IMR-90 (cell line): ENCODE measurements at regions not wholly inside any gene's neighbourhood (a gene's known extent, or its start where the extent isn't known, plus 50 kb on each side); places are given as distances from the start of the nearest gene placed in this dataset.

Source experiments
- ATAC-seq: fragments of 200-7000 bp; cut with Tn5 transposase; 2 replicates; pipeline ENCODE4 v1.9.1; 2020; ENCODE audit warnings: low read depth, mild to moderate bottlenecking, moderate library complexity
- BruUV-seq: library from RNA; stranded (reverse); fragments of 400-500 nt; replicated peaks from 2 replicates; lab custom pipeline; 2021; lab: Mats Ljungman, UMichigan
- CTCF ChIA-PET: fragments of 300-600 bp; formaldehyde crosslinking; extraction: SDS; loops from one replicate; lab custom pipeline; 2021; ENCODE audit warnings: antibody characterized with exemption; lab: Yijun Ruan, JAX
- POLR2A ChIA-PET: fragments of 300-600 bp; sonication (Branson Sonifier 250); formaldehyde crosslinking; loops from one replicate; lab custom pipeline; 2022; ENCODE audit warnings: antibody characterized with exemption; ENCODE audit not compliant: unreplicated experiment; lab: Charles Lee
- DNase-seq: peaks from one replicate; pipeline ENCODE4 v3.0.0; 2013
- H2AFZ ChIP-seq: replicated peaks from 2 replicates; pipeline ENCODE3; 2013; ENCODE audit warnings: low read length, mild to moderate bottlenecking; ENCODE audit not compliant: poor library complexity
- H2AK5ac ChIP-seq: 2 replicates; pipeline ENCODE4 v1.6.1; 2013; ENCODE audit warnings: low read depth, low read length, inconsistent platforms
- H2AK9ac ChIP-seq: replicated peaks from 2 replicates; pipeline ENCODE3; 2013; ENCODE audit warnings: mild to moderate bottlenecking, low read depth, low read length, moderate library complexity; ENCODE audit not compliant: poor library complexity
- H2BK120ac ChIP-seq: 2 replicates; pipeline ENCODE4 v1.6.1; 2013; ENCODE audit warnings: low read depth, low read length, inconsistent platforms
- H2BK15ac ChIP-seq: 3 replicates; pipeline ENCODE4 v1.6.1; 2013; ENCODE audit warnings: low read depth, low read length, inconsistent platforms
- H2BK20ac ChIP-seq: 2 replicates; pipeline ENCODE4 v1.6.1; 2013; ENCODE audit warnings: low read depth, mild to moderate bottlenecking, inconsistent platforms, low read length, moderate library complexity
- H2BK5ac ChIP-seq: 2 replicates; pipeline ENCODE4 v1.6.1; 2013; ENCODE audit warnings: mild to moderate bottlenecking, low read depth, low read length, inconsistent platforms; ENCODE audit not compliant: poor library complexity, severe bottlenecking
- H3K14ac ChIP-seq: replicated peaks from 2 replicates; pipeline ENCODE4 v1.6.1; 2013; ENCODE audit warnings: low read depth, low read length, inconsistent platforms
- H3K18ac ChIP-seq: 2 replicates; pipeline ENCODE4 v1.6.1; 2013; ENCODE audit warnings: low read depth, low read length, control low read depth
- H3K23ac ChIP-seq: 2 replicates; pipeline ENCODE4 v1.6.1; 2013; ENCODE audit warnings: low read depth, low read length, inconsistent platforms
- H3K27ac ChIP-seq: 2 replicates; pipeline ENCODE4 v1.5.1; 2013; ENCODE audit warnings: mild to moderate bottlenecking, control low read depth, low read length; ENCODE audit not compliant: insufficient read depth
- H3K27me3 ChIP-seq: 2 replicates; pipeline ENCODE4 v1.6.1; 2013; ENCODE audit warnings: low read length; ENCODE audit not compliant: control insufficient read depth, insufficient read depth
- H3K36me3 ChIP-seq: 2 replicates; pipeline ENCODE4 v1.6.1; 2013; ENCODE audit warnings: low read length, mixed read lengths; ENCODE audit not compliant: control insufficient read depth, insufficient read depth
- H3K4ac ChIP-seq: 2 replicates; pipeline ENCODE4 v1.6.1; 2013; ENCODE audit warnings: low read depth, low read length, inconsistent platforms
- H3K4me1 ChIP-seq: 2 replicates; pipeline ENCODE4 v1.6.1; 2013; ENCODE audit warnings: low read length, mixed read lengths; ENCODE audit not compliant: control insufficient read depth, insufficient read depth
- H3K4me2 ChIP-seq: 2 replicates; pipeline ENCODE4 v1.6.1; 2013; ENCODE audit warnings: low read depth, mild to moderate bottlenecking, control low read depth, low read length, moderate library complexity
- H3K4me3 ChIP-seq: 2 replicates; pipeline ENCODE4 v1.5.1; 2013; ENCODE audit warnings: low read depth, mild to moderate bottlenecking, control low read depth, low read length, moderate library complexity; ENCODE audit not compliant: insufficient read depth
- H3K56ac ChIP-seq: 2 replicates; pipeline ENCODE4 v1.6.1; 2013; ENCODE audit warnings: low read length, inconsistent platforms; ENCODE audit not compliant: insufficient read depth; ENCODE audit errors: extremely low read depth
- H3K79me1 ChIP-seq, 2 experiments: 2 replicates each; pipeline ENCODE4 v1.6.1; 2013; ENCODE audit warnings: low read length in 2 of 2, inconsistent platforms in 1 of 2, low read depth in 1 of 2
- H3K9ac ChIP-seq: 2 replicates; pipeline ENCODE4 v1.6.1; 2013; ENCODE audit warnings: low read depth, low read length, control low read depth
- H3K9me1 ChIP-seq: 2 replicates; pipeline ENCODE4 v1.6.1; 2013; ENCODE audit warnings: low read length, inconsistent platforms; ENCODE audit not compliant: insufficient read depth
- H3K9me3 ChIP-seq: 2 replicates; pipeline ENCODE4 v1.6.1; 2013; ENCODE audit warnings: low read length; ENCODE audit not compliant: control insufficient read depth, insufficient read depth
- H4K20me1 ChIP-seq: 2 replicates; pipeline ENCODE4 v1.6.1; 2013; ENCODE audit warnings: low read length, inconsistent platforms; ENCODE audit not compliant: insufficient read depth
- H4K5ac ChIP-seq: 2 replicates; pipeline ENCODE4 v1.6.1; 2013; ENCODE audit warnings: mild to moderate bottlenecking, low read depth, low read length, control low read depth
- H4K8ac ChIP-seq, 2 experiments: 2 replicates each; pipeline ENCODE4 v1.6.1; 2013; ENCODE audit warnings: low read depth in 2 of 2, low read length in 2 of 2, control low read depth in 1 of 2, inconsistent platforms in 1 of 2
- H4K91ac ChIP-seq: 2 replicates; pipeline ENCODE4 v1.6.1; 2013; ENCODE audit warnings: low read depth, low read length, inconsistent platforms; ENCODE audit not compliant: insufficient read depth
- BHLHE40 ChIP-seq: fragments of 150-350 bp; IDR thresholded peaks from 2 replicates; pipeline ENCODE4 v1.6.1; 2016; ENCODE audit warnings: mild to moderate bottlenecking, low read depth, low read length
- CEBPB ChIP-seq: IDR thresholded peaks from 2 replicates; pipeline ENCODE4 v1.6.1; 2012; ENCODE audit warnings: low read depth, low read length, improper control_type of control experiment
- CHD1 ChIP-seq: IDR thresholded peaks from 2 replicates; pipeline ENCODE4 v1.6.1; 2012; ENCODE audit warnings: low read depth, low read length, improper control_type of control experiment
- ELK1 ChIP-seq: fragments of 150-350 bp; IDR thresholded peaks from 2 replicates; pipeline ENCODE4 v1.6.1; 2016; ENCODE audit warnings: low read depth, mild to moderate bottlenecking, low read length, moderate library complexity, borderline replicate concordance
- FOS ChIP-seq: fragments of 150-350 bp; IDR thresholded peaks from 2 replicates; pipeline ENCODE4 v1.6.1; 2016; ENCODE audit warnings: low read depth, low read length
- MAFK ChIP-seq: IDR thresholded peaks from 2 replicates; pipeline ENCODE4 v1.6.1; 2012; ENCODE audit warnings: low read depth, low read length, improper control_type of control experiment
- MAZ ChIP-seq: IDR thresholded peaks from 2 replicates; pipeline ENCODE4 v1.6.1; 2012; ENCODE audit warnings: low read depth, mild to moderate bottlenecking, low read length, improper control_type of control experiment, moderate library complexity, borderline replicate concordance
- MXI1 ChIP-seq: IDR thresholded peaks from 2 replicates; pipeline ENCODE4 v1.6.1; 2012; ENCODE audit warnings: low read depth, mild to moderate bottlenecking, low read length, moderate library complexity, borderline replicate concordance
- NFE2L2 ChIP-seq: fragments of 150-350 bp; IDR thresholded peaks from 2 replicates; pipeline ENCODE4 v1.6.1; 2016; ENCODE audit warnings: low read depth, mild to moderate bottlenecking, low read length
- POLR2A ChIP-seq: IDR thresholded peaks from 2 replicates; pipeline ENCODE4 v1.6.1; 2012; ENCODE audit warnings: mild to moderate bottlenecking, low read depth, low read length
- RAD21 ChIP-seq: IDR thresholded peaks from 2 replicates; pipeline ENCODE4 v1.6.1; 2012; ENCODE audit warnings: low read length, improper control_type of control experiment
- RCOR1 ChIP-seq: IDR thresholded peaks from 2 replicates; pipeline ENCODE4 v1.6.1; 2012; ENCODE audit warnings: mild to moderate bottlenecking, low read length, improper control_type of control experiment; ENCODE audit not compliant: insufficient replicate concordance
- RFX5 ChIP-seq: IDR thresholded peaks from 2 replicates; pipeline ENCODE4 v1.8.0; 2012; ENCODE audit warnings: low read depth, mild to moderate bottlenecking, low read length, moderate library complexity
- SMC3 ChIP-seq: fragments of 150-350 bp; IDR thresholded peaks from 2 replicates; pipeline ENCODE4 v1.6.1; 2016; ENCODE audit warnings: low read depth, mild to moderate bottlenecking, antibody characterized with exemption, low read length, moderate library complexity
- USF2 ChIP-seq: fragments of 150-350 bp; IDR thresholded peaks from 2 replicates; pipeline ENCODE4 v1.6.1; 2017; ENCODE audit warnings: mild to moderate bottlenecking, antibody characterized with exemption, low read length, low read depth
- WGBS, 2 experiments: methylation state at CpG; one replicate each; pipeline versions ENCODE4 v1.1.5 to v1.1.7; 2013; ENCODE audit warnings: missing lambda C conversion rate in 2 of 2; ENCODE audit not compliant: insufficient read length in 1 of 2; ENCODE audit errors: extremely low coverage in 2 of 2; 5-methylcytosine and 5-hydroxymethylcytosine counted together
- dilution Hi-C: fragments of 300-500 bp; cut with HindIII; formaldehyde crosslinking; loops from one replicate; pipeline ENCODE4 v1.14.3; 2018; ENCODE audit warnings: low sequenced_read_pairs; ENCODE audit not compliant: unreplicated experiment
- in situ Hi-C: fragments of 300-500 bp; cut with MboI; formaldehyde crosslinking; loops from 3 replicates; pipeline ENCODE4 v1.14.3; 2019; ENCODE audit warnings: low sequenced_read_pairs, inconsistent platforms, mixed read lengths
- intact Hi-C: fragments of 100-400 bp; cut with micrococcal nuclease; formaldehyde crosslinking; loops from 2 replicates; pipeline ENCODE4 v1.10.0; 2022
- TF ChIP-seq, protein P1 (sequence below): conservative IDR thresholded peaks from 2 replicates; pipeline ENCODE4 v1.5.1; 2012; ENCODE audit warnings: mild to moderate bottlenecking, low read depth, low read length, improper control_type of control experiment

- ChIA-PET CTCF (no interaction called here), POLR2A (interaction anchor here (0.6 kb wide), 1 partner anchor 51 kb away, joined by 3 read pairs; no protein-coding TSS in a partner anchor)
- Histone ChIP-seq H4K8ac (no peak overlapping the region), H4K91ac (no peak overlapping the region), H3K4me2 (no peak overlapping the region; the same call in 1 of the 2 replicates), H3K4ac (no peak overlapping the region), H3K9me1 (no peaks in the 10 kb centered on the region; the same call in 1 of the 2 replicates), H2BK15ac (no peak overlapping the region), H2BK5ac (no peak overlapping the region), H2AK5ac (no peak overlapping the region), H4K20me1 (no peaks in the 10 kb centered on the region), H3K4me3 (no peak overlapping the region), H3K4me1 (peaks cover 4% of the 10 kb centered on the region; the same call in 1 of the 2 replicates), H3K9me3 (no peaks in the 10 kb centered on the region), H3K79me1 (no peaks in the 10 kb centered on the region), H3K23ac (no peak overlapping the region), H3K56ac (no peak overlapping the region), H3K14ac (no peak overlapping the region), H3K36me3 (no peaks in the 10 kb centered on the region), H2BK120ac (no peak overlapping the region), H3K27ac (no peak overlapping the region), H4K5ac (no peak overlapping the region), H3K18ac (no peak overlapping the region), H2AK9ac (no peak overlapping the region), H3K27me3 (no peaks in the 10 kb centered on the region), H3K9ac (no peak overlapping the region), H2AFZ (no peak overlapping the region), H2BK20ac (no peak overlapping the region)
- intact Hi-C loops (no loop called here), in situ Hi-C loops (no loop called here), dilution Hi-C loops (no loop called here)
- ATAC-seq (peak; percentile 85), DNase-seq (peak; percentile 37)
- TF ChIP-seq CHD1 (no peak), ELK1 (no peak), MAZ (no peak), FOS (no peak), SMC3 (no peak), CEBPB (no peak), POLR2A (no peak), RFX5 (no peak), NFE2L2 (no peak), BHLHE40 (no peak), USF2 (no peak), RAD21 (no peak), MXI1 (no peak), RCOR1 (no peak), MAFK (no peak)
- TF ChIP-seq, protein P1, sequence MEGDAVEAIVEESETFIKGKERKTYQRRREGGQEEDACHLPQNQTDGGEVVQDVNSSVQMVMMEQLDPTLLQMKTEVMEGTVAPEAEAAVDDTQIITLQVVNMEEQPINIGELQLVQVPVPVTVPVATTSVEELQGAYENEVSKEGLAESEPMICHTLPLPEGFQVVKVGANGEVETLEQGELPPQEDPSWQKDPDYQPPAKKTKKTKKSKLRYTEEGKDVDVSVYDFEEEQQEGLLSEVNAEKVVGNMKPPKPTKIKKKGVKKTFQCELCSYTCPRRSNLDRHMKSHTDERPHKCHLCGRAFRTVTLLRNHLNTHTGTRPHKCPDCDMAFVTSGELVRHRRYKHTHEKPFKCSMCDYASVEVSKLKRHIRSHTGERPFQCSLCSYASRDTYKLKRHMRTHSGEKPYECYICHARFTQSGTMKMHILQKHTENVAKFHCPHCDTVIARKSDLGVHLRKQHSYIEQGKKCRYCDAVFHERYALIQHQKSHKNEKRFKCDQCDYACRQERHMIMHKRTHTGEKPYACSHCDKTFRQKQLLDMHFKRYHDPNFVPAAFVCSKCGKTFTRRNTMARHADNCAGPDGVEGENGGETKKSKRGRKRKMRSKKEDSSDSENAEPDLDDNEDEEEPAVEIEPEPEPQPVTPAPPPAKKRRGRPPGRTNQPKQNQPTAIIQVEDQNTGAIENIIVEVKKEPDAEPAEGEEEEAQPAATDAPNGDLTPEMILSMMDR = no peak
- BruUV-seq = no TSS peak
- WGBS, 2 experiments = no CpG with 5 or more reads among the region's 5 CpGs
Observed at GRCh38 chr9:82584349-82584863, 478.5 kb downstream of the RASEF start.
